ENCODE measurements at regions not wholly inside any gene's neighbourhood (a gene's known extent, or its start where the extent isn't known, plus 50 kb on each side); places are given as distances from the start of the nearest gene placed in this dataset.

DNA sequence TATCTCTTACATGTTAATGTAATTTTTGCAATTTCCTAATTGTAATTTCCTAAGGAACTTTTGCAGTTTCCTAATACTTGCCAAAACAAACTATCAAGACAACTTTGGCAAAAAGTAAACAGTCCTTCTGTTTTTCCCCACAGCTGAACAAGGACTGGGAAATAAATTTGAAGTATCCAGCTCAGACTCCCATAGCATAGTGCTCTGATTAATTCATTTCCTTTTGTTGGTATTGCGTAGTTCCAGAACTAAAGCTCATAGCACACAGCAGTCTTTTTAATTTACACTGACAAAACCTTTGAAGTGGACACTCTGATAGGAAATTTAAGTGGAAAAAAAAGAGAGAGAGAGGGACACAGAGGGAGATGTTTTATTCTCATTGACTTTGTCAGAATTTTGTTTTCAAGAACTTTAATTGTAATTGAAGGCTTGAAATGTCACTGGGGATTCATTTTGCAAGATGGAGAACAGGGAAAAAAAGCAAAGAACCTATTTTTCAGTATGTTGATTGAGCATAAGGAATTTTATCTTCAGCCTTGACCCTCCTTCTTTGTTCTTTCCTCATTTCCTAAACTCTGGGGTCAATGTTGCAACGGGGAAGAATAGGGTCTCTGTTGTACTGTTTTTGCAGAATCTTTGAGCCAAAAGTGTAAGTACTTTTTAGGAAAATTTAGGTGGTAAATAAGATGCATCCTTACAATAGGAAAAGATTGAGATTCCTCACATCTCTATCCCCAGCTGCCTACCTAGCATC is 232.2 kb upstream of the NPSR1 start:
- TF ChIP-seq CTCF (IDR thresholded peaks at IDR 0.05), result no peak

GRCh38 chr7:34430456-34430855 is 227.6 kb upstream of the NPSR1 start:
- peak; percentile 36; the same call in 1 of the 2 replicates for TF ChIP-seq CTCF (IDR thresholded peaks at IDR 0.05)

DNA sequence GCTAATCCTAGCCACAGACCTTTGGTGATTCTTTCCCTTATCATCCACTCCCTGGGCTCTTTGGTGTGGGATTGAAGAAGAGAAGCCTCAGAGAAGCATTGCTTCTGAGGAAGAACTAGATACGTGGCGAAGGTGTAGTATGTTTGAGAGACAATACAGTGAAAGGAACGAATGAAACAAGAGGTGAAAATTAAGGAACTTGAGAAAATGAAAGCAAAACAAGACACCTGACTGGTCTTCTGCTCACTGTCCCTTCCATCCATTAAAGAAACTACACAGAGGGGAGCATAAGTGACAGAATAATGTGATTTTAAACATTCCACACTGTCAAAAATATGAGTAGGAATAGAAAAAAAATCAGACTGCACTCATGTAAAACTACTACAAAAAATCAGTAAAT is 219.6 kb upstream of the NPSR1 start:
- TF ChIP-seq CTCF (IDR thresholded peaks at IDR 0.05), result no peak

DNA sequence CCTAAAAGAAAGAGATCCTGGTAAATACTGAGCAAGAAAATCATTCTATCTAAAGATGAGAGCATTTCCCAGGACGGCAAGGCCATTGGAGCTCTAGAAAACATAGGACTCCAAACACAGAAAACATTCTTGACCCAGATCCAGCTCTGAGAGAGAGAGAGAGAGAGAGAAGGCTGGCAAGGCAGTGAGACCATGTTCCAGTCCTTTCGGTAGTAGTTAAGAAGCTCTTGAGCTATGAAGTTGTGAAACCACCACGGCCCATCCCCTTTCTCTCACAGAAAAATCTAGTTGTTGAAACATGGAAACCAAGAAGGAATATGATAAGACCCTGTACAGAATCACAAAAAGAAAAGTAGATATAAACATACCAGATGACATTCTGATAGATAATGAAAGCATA is 212.4 kb upstream of the NPSR1 start:
- TF ChIP-seq CTCF (IDR thresholded peaks at IDR 0.05), result no peak

GRCh38 chr7:34449765-34450164 is 208.3 kb upstream of the NPSR1 start:
- no peak for TF ChIP-seq CTCF (IDR thresholded peaks at IDR 0.05)

GRCh38 chr7:34451183-34451582 is 206.8 kb upstream of the NPSR1 start:
- TF ChIP-seq CTCF (IDR thresholded peaks at IDR 0.05), result no peak

- TF ChIP-seq CTCF (IDR thresholded peaks at IDR 0.05), result no peak
Observed at GRCh38 chr7:34451923-34452322, 206.1 kb upstream of the NPSR1 start.

DNA sequence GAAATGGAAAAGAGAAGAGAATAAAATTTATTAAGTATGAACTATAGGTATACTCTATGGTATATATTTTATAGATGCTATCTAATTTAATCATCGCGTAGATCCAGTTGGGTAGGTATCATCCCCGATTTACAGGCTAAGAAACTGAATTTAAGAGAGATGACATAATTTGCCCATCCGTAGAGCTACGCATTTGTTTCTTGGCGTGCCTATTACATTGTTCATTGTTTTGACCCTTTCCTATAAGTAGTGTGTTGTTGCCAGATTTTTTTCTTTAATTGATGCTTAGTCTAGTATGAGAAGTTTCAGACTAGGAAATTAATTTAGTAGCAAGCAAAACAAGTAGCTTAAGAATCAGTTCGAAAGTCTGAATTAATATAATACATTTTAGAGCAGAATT is 205.7 kb upstream of the NPSR1 start:
- TF ChIP-seq CTCF (IDR thresholded peaks at IDR 0.05), result no peak
